Glutamatergic neuron (in vitro differentiated cells): ENCODE measurements at regions not wholly inside any gene's neighbourhood (a gene's known extent, or its start where the extent isn't known, plus 50 kb on each side); places are given as distances from the start of the nearest gene placed in this dataset.

Experiments used
- DNase-seq: peaks from one replicate; pipeline ENCODE4 v3.0.0; 2022
- H3K27ac Mint-ChIP-seq: one replicate; pipeline ENCODE4 v1.8.0; 2020; ENCODE audit warnings: mild to moderate bottlenecking, mixed read lengths, inconsistent platforms; ENCODE audit not compliant: unreplicated experiment
- H3K27me3 Mint-ChIP-seq: one replicate; pipeline ENCODE4 v1.8.0; 2020; ENCODE audit warnings: mild to moderate bottlenecking, moderate library complexity, mixed read lengths, inconsistent platforms; ENCODE audit not compliant: unreplicated experiment
- H3K36me3 Mint-ChIP-seq: one replicate; pipeline ENCODE4 v1.8.0; 2020; ENCODE audit warnings: mild to moderate bottlenecking, mixed read lengths, inconsistent platforms; ENCODE audit not compliant: unreplicated experiment
- H3K4me1 Mint-ChIP-seq: one replicate; pipeline ENCODE4 v1.8.0; 2020; ENCODE audit warnings: mild to moderate bottlenecking, low read depth, mixed read lengths, inconsistent platforms; ENCODE audit not compliant: unreplicated experiment
- H3K4me3 Mint-ChIP-seq: one replicate; pipeline ENCODE4 v1.8.0; 2020; ENCODE audit warnings: mild to moderate bottlenecking, mixed read lengths, inconsistent platforms; ENCODE audit not compliant: unreplicated experiment
- H3K9me3 Mint-ChIP-seq: one replicate; pipeline ENCODE4 v1.8.0; 2020; ENCODE audit warnings: mild to moderate bottlenecking, moderate library complexity, mixed read lengths, inconsistent platforms; ENCODE audit not compliant: unreplicated experiment
- CTCF ChIP-seq: fragments of 200-600 bp; sonication (generic); IDR thresholded peaks from one replicate; pipeline ENCODE4 v1.5.0; 2021; ENCODE audit not compliant: partially characterized antibody, unreplicated experiment

GRCh38 chr11:42043312-42043711, 583.9 kb upstream of the LRRC4C start:
- Mint-ChIP-seq H3K27ac (no peak overlapping the region), H3K27me3 (no peaks in the 10 kb centered on the region), H3K4me3 (no peak overlapping the region), H3K9me3 (no peaks in the 10 kb centered on the region), H3K4me1 (no peaks in the 10 kb centered on the region), H3K36me3 (no peaks in the 10 kb centered on the region)
- no peak for TF ChIP-seq CTCF
- DNase-seq = no peak

- Mint-ChIP-seq H3K4me3 (no peak overlapping the region), H3K27me3 (peaks cover 2% of the 10 kb centered on the region), H3K27ac (no peak overlapping the region), H3K4me1 (no peaks in the 10 kb centered on the region), H3K36me3 (no peaks in the 10 kb centered on the region), H3K9me3 (no peaks in the 10 kb centered on the region)
- DNase-seq = no peak
- no peak for TF ChIP-seq CTCF
Measured at GRCh38 chr11:42047637-42048555, 588.4 kb upstream of the LRRC4C start.

GRCh38 chr11:42049186-42049585, 589.7 kb upstream of the LRRC4C start:
- DNase-seq = no peak
- Mint-ChIP-seq H3K27ac (peak overlapping the region; percentile 53), H3K4me3 (no peak overlapping the region), H3K9me3 (no peaks in the 10 kb centered on the region), H3K36me3 (no peaks in the 10 kb centered on the region), H3K4me1 (no peaks in the 10 kb centered on the region), H3K27me3 (peaks cover 2% of the 10 kb centered on the region)
- TF ChIP-seq CTCF = no peak

GRCh38 chr11:42049650-42050049, 590.2 kb upstream of the LRRC4C start:
- Mint-ChIP-seq H3K4me1 (no peaks in the 10 kb centered on the region), H3K9me3 (no peaks in the 10 kb centered on the region), H3K27me3 (peaks cover 2% of the 10 kb centered on the region), H3K36me3 (no peaks in the 10 kb centered on the region), H3K27ac (no peak overlapping the region), H3K4me3 (no peak overlapping the region)
- no peak for TF ChIP-seq CTCF
- DNase-seq = no peak

GRCh38 chr11:42054351-42054900, 595.0 kb upstream of the LRRC4C start:
- Mint-ChIP-seq H3K4me3 (no peak overlapping the region), H3K4me1 (no peaks in the 10 kb centered on the region), H3K36me3 (no peaks in the 10 kb centered on the region), H3K9me3 (no peaks in the 10 kb centered on the region), H3K27me3 (peaks cover 2% of the 10 kb centered on the region), H3K27ac (no peak overlapping the region)
- TF ChIP-seq CTCF = no peak
- DNase-seq = no peak
